Activated CD4-positive, alpha-beta T cell treated with anti-CD3 and anti-CD28 coated beads for 1 hour (primary cell): ENCODE measurements at regions not wholly inside any gene's neighbourhood (a gene's known extent, or its start where the extent isn't known, plus 50 kb on each side); places are given as distances from the start of the nearest gene placed in this dataset.

Experiments
- DNase-seq: peaks from one replicate; pipeline ENCODE4 v3.0.0-alpha.2; 2020

- DNase-seq = no peak
These were observed 195.5 kb downstream of the PHETA1 start for GRCh38 chr12:111173391-111173790.

- DNase-seq = no peak
These were observed 196.1 kb downstream of the PHETA1 start for GRCh38 chr12:111172786-111173185.

GRCh38 chr12:111171832-111172231, 197.1 kb downstream of the PHETA1 start:
- DNase-seq = no peak

- no peak for DNase-seq
These were observed 197.6 kb downstream of the PHETA1 start for GRCh38 chr12:111171345-111171744.

GRCh38 chr12:111170543-111170942, 198.4 kb downstream of the PHETA1 start:
- DNase-seq = no peak

- DNase-seq = no peak
These were observed 199.4 kb downstream of the PHETA1 start for GRCh38 chr12:111169456-111169855.

GRCh38 chr12:111169032-111169431, 199.9 kb downstream of the PHETA1 start:
- DNase-seq = no peak

- no peak for DNase-seq
These were observed 200.6 kb downstream of the PHETA1 start for GRCh38 chr12:111168009-111168900.

- DNase-seq = no peak
These were observed 201.9 kb downstream of the PHETA1 start for GRCh38 chr12:111166779-111167540.

GRCh38 chr12:111164833-111165525, 203.9 kb downstream of the PHETA1 start:
- no peak for DNase-seq

- no peak for DNase-seq
These were observed 205.5 kb downstream of the PHETA1 start for GRCh38 chr12:111163422-111163821.

GRCh38 chr12:111161898-111162297, 207.0 kb downstream of the PHETA1 start:
- DNase-seq = no peak

GRCh38 chr12:111160350-111161241, 208.3 kb downstream of the PHETA1 start:
- no peak for DNase-seq

- no peak for DNase-seq
These were observed 209.9 kb downstream of the PHETA1 start for GRCh38 chr12:111158992-111159391.

GRCh38 chr12:111157486-111157885, 211.4 kb downstream of the PHETA1 start:
- DNase-seq = no peak

- DNase-seq = no peak
These were observed 212.6 kb downstream of the PHETA1 start for GRCh38 chr12:111156304-111156703.

- no peak for DNase-seq
These were observed 213.4 kb downstream of the PHETA1 start for GRCh38 chr12:111155521-111155920.

GRCh38 chr12:111155020-111155419, 213.9 kb downstream of the PHETA1 start:
- DNase-seq = no peak

GRCh38 chr12:111154147-111154834, 214.6 kb downstream of the PHETA1 start:
- DNase-seq = no peak

GRCh38 chr12:111152561-111152960, 216.3 kb downstream of the PHETA1 start:
- DNase-seq = no peak
